ENCODE measurements at regions not wholly inside any gene's neighbourhood (a gene's known extent, or its start where the extent isn't known, plus 50 kb on each side); places are given as distances from the start of the nearest gene placed in this dataset.

DNA sequence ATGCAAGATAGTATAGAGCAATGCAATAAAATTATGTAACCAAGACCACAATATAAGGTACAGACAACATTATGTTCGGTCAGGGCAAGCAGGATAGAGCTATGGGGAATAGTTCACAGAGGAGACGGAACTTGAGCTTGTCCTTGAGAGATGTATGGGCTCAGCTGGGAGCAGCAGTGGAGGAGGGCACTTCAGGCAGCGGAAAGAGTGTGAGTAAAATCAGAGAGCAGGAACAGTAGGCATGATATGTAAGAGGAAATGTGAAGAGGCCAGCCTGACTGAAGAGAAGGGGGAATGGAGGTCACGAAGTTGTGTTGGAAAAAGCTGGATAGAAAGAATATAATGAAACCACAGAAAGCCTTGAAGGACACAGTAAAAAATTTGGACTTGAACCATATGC lies 217.2 kb upstream of the NOCT start:
- TF ChIP-seq CTCF (IDR thresholded peaks at IDR 0.05; ENCODE audit: low read depth, low read length) (no peak), MAX (IDR thresholded peaks at IDR 0.05; ENCODE audit: low read depth, low read length) (no peak), POLR2A (IDR thresholded peaks at IDR 0.05; ENCODE audit: extremely low read depth, insufficient read length) (no peak), MYC (IDR thresholded peaks at IDR 0.05; ENCODE audit: low read depth, low read length) (no peak)
